ENCODE measurements at regions not wholly inside any gene's neighbourhood (a gene's known extent, or its start where the extent isn't known, plus 50 kb on each side); places are given as distances from the start of the nearest gene placed in this dataset.
A peak's percentile ranks its signal among the peaks of the same experiment; 100 is the strongest.

DNA sequence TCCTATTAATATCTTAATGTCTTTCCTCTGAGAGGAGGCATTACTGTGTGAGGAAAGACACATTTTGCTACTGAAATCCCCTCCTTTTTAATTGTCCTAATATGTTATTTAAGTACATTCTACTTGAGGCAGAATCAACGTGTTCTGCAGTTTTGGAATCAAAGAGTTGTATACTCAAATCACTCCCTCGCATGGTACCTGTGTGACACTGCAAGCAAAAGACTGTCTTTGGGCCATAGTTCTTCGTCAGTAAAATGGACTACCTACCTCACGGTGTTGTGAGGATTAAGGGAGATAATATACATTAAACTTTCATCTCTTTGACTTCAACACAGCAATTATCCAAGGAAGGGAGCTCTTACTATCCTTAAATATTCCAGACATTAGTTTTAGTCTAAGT, 61.5 kb downstream of the TIGD2 start:
- Mint-ChIP-seq H3K9me3 (no peaks in the 10 kb centered on the region), H3K27ac (no peak overlapping the region), H3K4me3 (no peak overlapping the region), H3K27me3 (ENCODE audit: low read depth) (no peaks in the 10 kb centered on the region), H3K36me3 (ENCODE audit: insufficient read depth in 1 of 3, low read depth in 3 of 3) (no peaks in the 10 kb centered on the region), H3K4me1 (peaks cover 8 to 12% of the 10 kb centered on the region in 2 experiments)
- H3K79me2 ChIP-seq (ENCODE audit: insufficient read depth, low read length): no peaks in the 10 kb centered on the region
- H3K27ac ChIP-seq (ENCODE audit: insufficient read length, low read depth, low read length): no peak overlapping the region
- H3K9ac ChIP-seq (ENCODE audit: extremely low read depth, insufficient read length, low read length): no peak overlapping the region
- no peak overlapping the region for H2BK20ac ChIP-seq (ENCODE audit: low read depth, low read length, poor library complexity, severe bottlenecking)
- H3K4ac ChIP-seq (ENCODE audit: low read depth, low read length): no peak overlapping the region
- no peak overlapping the region for H3T11ph ChIP-seq (ENCODE audit: low read length)
- no peak overlapping the region for H2BK12ac ChIP-seq (ENCODE audit: insufficient read length, low read depth, low read length)
- TF ChIP-seq, protein P1, sequence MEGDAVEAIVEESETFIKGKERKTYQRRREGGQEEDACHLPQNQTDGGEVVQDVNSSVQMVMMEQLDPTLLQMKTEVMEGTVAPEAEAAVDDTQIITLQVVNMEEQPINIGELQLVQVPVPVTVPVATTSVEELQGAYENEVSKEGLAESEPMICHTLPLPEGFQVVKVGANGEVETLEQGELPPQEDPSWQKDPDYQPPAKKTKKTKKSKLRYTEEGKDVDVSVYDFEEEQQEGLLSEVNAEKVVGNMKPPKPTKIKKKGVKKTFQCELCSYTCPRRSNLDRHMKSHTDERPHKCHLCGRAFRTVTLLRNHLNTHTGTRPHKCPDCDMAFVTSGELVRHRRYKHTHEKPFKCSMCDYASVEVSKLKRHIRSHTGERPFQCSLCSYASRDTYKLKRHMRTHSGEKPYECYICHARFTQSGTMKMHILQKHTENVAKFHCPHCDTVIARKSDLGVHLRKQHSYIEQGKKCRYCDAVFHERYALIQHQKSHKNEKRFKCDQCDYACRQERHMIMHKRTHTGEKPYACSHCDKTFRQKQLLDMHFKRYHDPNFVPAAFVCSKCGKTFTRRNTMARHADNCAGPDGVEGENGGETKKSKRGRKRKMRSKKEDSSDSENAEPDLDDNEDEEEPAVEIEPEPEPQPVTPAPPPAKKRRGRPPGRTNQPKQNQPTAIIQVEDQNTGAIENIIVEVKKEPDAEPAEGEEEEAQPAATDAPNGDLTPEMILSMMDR (conservative IDR thresholded peaks at IDR 0.05): peak; percentile 38
- no peak overlapping the region for H3K18ac ChIP-seq (ENCODE audit: insufficient read length, low read depth, low read length)
- no peaks in the 10 kb centered on the region for H3K79me1 ChIP-seq (ENCODE audit: insufficient read depth, low read depth, low read length, poor library complexity, severe bottlenecking)
- H3K27me3 ChIP-seq (ENCODE audit: insufficient read depth, low read length): no peaks in the 10 kb centered on the region
- H4K91ac ChIP-seq (ENCODE audit: insufficient read length, low read depth, low read length): no peak overlapping the region
- H3K23ac ChIP-seq (ENCODE audit: insufficient read length, low read depth, low read length): no peak overlapping the region
- no peaks in the 10 kb centered on the region for H3K4me1 ChIP-seq (ENCODE audit: insufficient read depth, low read length)
- no peaks in the 10 kb centered on the region for H3K23me2 ChIP-seq (ENCODE audit: insufficient read length, low read depth, low read length, poor library complexity, severe bottlenecking)
- DNase-seq: no peak
- H4K8ac ChIP-seq (replicated peaks; ENCODE audit: insufficient read length, low read depth, low read length): no peak overlapping the region
- no peak overlapping the region for H3K4me2 ChIP-seq (ENCODE audit: insufficient read depth, insufficient read length, low read length)
- no CpG with 5 or more reads among the region's 4 CpGs for WGBS (ENCODE audit: extremely low coverage, insufficient read length, low lambda C conversion rate)
- H3K56ac ChIP-seq (ENCODE audit: insufficient read length, low read depth, low read length): no peak overlapping the region
- no peak overlapping the region for H2AFZ ChIP-seq (ENCODE audit: low read length)
- H3K14ac ChIP-seq (ENCODE audit: insufficient read depth, low read length): no peak overlapping the region
- H2BK5ac ChIP-seq (ENCODE audit: insufficient read length, low read length): no peak overlapping the region
- no peak overlapping the region for H2BK120ac ChIP-seq (ENCODE audit: low read depth, low read length, poor library complexity, severe bottlenecking)
- no peak overlapping the region for H4K5ac ChIP-seq (ENCODE audit: insufficient read length, low read depth, low read length)
- H2BK15ac ChIP-seq (ENCODE audit: low read depth, low read length): no peak overlapping the region
- H2AK5ac ChIP-seq (ENCODE audit: insufficient read length, low read length): no peak overlapping the region
- H4K20me1 ChIP-seq (ENCODE audit: control insufficient read depth, insufficient read depth, insufficient read length): no peaks in the 10 kb centered on the region
- no peaks in the 10 kb centered on the region for H3K9me3 ChIP-seq (ENCODE audit: control insufficient read depth, low read depth, low read length)
